SK-N-SH (cell line): ENCODE measurements at regions not wholly inside any gene's neighbourhood (a gene's known extent, or its start where the extent isn't known, plus 50 kb on each side); places are given as distances from the start of the nearest gene placed in this dataset.

Source experiments
- CTCF ChIA-PET: fragments of 300-600, 350-600 bp; formaldehyde crosslinking; extraction: SDS; loops from one replicate; lab custom pipeline; 2021; lab: Yijun Ruan, JAX
- POLR2A ChIA-PET: fragments of 350-600 bp; sonication (Branson Sonifier 250); formaldehyde crosslinking; extraction: SDS; loops from one replicate; lab custom pipeline; 2020; ENCODE audit warnings: antibody characterized with exemption, inconsistent platforms; lab: Yijun Ruan, JAX
- DNase-seq: peaks from one replicate; pipeline ENCODE4 v3.0.0; 2012
- H2AFZ ChIP-seq: fragments of 200-600 bp; sonication (generic); 2 replicates; pipeline ENCODE4 v1.8.1; 2016; ENCODE audit warnings: antibody characterized with exemption, mild to moderate bottlenecking, low read depth
- H3F3A ChIP-seq: fragments of 200-600 bp; sonication (generic); replicated peaks from 2 replicates; pipeline ENCODE3; 2016; ENCODE audit warnings: antibody characterized with exemption, mild to moderate bottlenecking; ENCODE audit not compliant: insufficient read depth
- H3K27ac ChIP-seq, 2 experiments: fragments of 200-500 bp in 1 of 2; fragments of 200-600 bp in 1 of 2; sonication (Bioruptor generic) in 1 of 2; sonication (generic), shearing (Covaris generic) in 1 of 2; 2 replicates each; pipeline versions ENCODE4 v1.5.1 to v1.6.1; 2014 to 2016; ENCODE audit warnings: low read depth in 2 of 2, inconsistent platforms in 1 of 2, low read length in 1 of 2, mild to moderate bottlenecking in 1 of 2, mixed read lengths in 1 of 2
- H3K27me3 ChIP-seq: fragments of 200-600 bp; sonication (generic), shearing (Covaris generic); 2 replicates; pipeline ENCODE4 v1.6.1; 2016; ENCODE audit warnings: mixed run types; ENCODE audit not compliant: insufficient read depth
- H3K36me3 ChIP-seq, 2 experiments: fragments of 200-500 bp in 1 of 2; fragments of 200-600 bp in 1 of 2; sonication (Bioruptor generic) in 1 of 2; sonication (generic) in 1 of 2; replicated peaks in 1 of 2; 2 replicates each; pipeline versions ENCODE3 to v1.5.1; 2014 to 2016; ENCODE audit warnings: low read length in 1 of 2, mild to moderate bottlenecking in 1 of 2; ENCODE audit not compliant: insufficient read depth in 2 of 2, control insufficient read depth in 1 of 2
- H3K4me1 ChIP-seq, 2 experiments: fragments of 200-500 bp in 1 of 2; fragments of 200-600 bp in 1 of 2; sonication (Bioruptor generic) in 1 of 2; sonication (generic), shearing (Covaris generic) in 1 of 2; 2 replicates each; pipeline versions ENCODE4 v1.5.1 to v1.6.1; 2014 to 2016; ENCODE audit warnings: low read depth in 1 of 2, low read length in 1 of 2, mixed run types in 1 of 2; ENCODE audit not compliant: insufficient read depth in 2 of 2, control insufficient read depth in 1 of 2
- H3K4me2 ChIP-seq: fragments of 200-600 bp; sonication (generic), shearing (Covaris generic); 2 replicates; pipeline ENCODE4 v1.6.1; 2017; ENCODE audit warnings: mixed run types
- H3K4me3 ChIP-seq, 2 experiments: fragments of 200-500 bp in 1 of 2; fragments of 200-600 bp in 1 of 2; sonication (Bioruptor generic) in 1 of 2; sonication (generic), shearing (Covaris generic) in 1 of 2; 2 replicates each; pipeline versions ENCODE4 v1.5.1 to v1.8.1; 2014 to 2016; ENCODE audit warnings: low read depth in 2 of 2, inconsistent platforms in 1 of 2, low read length in 1 of 2, mild to moderate bottlenecking in 1 of 2, mixed read lengths in 1 of 2, moderate library complexity in 1 of 2
- H3K79me2 ChIP-seq: fragments of 200-600 bp; sonication (generic); 2 replicates; pipeline ENCODE4 v1.8.1; 2017; ENCODE audit warnings: mild to moderate bottlenecking; ENCODE audit not compliant: insufficient read depth
- H3K9ac ChIP-seq: fragments of 200-600 bp; sonication (generic); 2 replicates; pipeline ENCODE4 v1.6.1; 2017; ENCODE audit warnings: mixed run types
- H3K9me2 ChIP-seq: fragments of 200-600 bp; sonication (generic); 2 replicates; pipeline ENCODE4 v1.6.1; 2017; ENCODE audit warnings: mixed run types
- H3K9me3 ChIP-seq: fragments of 200-600 bp; sonication (generic); 2 replicates; pipeline ENCODE4 v1.6.1; 2017; ENCODE audit warnings: mixed run types, mild to moderate bottlenecking, moderate library complexity
- H4K20me1 ChIP-seq: fragments of 200-600 bp; sonication (generic); 2 replicates; pipeline ENCODE4 v1.6.1; 2017; ENCODE audit warnings: mild to moderate bottlenecking, mixed run types; ENCODE audit not compliant: insufficient read depth
- CHD2 ChIP-seq: fragments of 150-350 bp; IDR thresholded peaks from 2 replicates; pipeline ENCODE4 v1.6.1; 2018; ENCODE audit warnings: low read length; ENCODE audit not compliant: partially characterized antibody
- EP300 ChIP-seq, 2 experiments: IDR thresholded peaks; 2 replicates each; pipeline versions ENCODE4 v1.4.0 to v1.6.1; 2012; ENCODE audit warnings: borderline replicate concordance in 1 of 2, low read depth in 1 of 2, low read length in 1 of 2
- FOSL2 ChIP-seq: IDR thresholded peaks from 2 replicates; pipeline ENCODE4 v1.4.0; 2012; ENCODE audit warnings: low read depth, mild to moderate bottlenecking, moderate library complexity, borderline replicate concordance
- FOXM1 ChIP-seq: IDR thresholded peaks from 2 replicates; pipeline ENCODE4 v1.4.0; 2012; ENCODE audit warnings: low read depth, mild to moderate bottlenecking
- GATA2 ChIP-seq: sonication (generic); formaldehyde crosslinking; IDR thresholded peaks from 2 replicates; pipeline ENCODE4 v1.5.0; 2020; ENCODE audit warnings: mild to moderate bottlenecking, missing genetic modification reagents
- IRF3 ChIP-seq: fragments of 150-350 bp; IDR thresholded peaks from 2 replicates; pipeline ENCODE4 v1.6.1; 2016; ENCODE audit warnings: mild to moderate bottlenecking, low read depth, low read length
- JUND ChIP-seq: IDR thresholded peaks from 2 replicates; pipeline ENCODE4 v1.4.0; 2012
- MAX ChIP-seq: IDR thresholded peaks from 2 replicates; pipeline ENCODE4 v1.4.0; 2012; ENCODE audit warnings: low read depth
- POLR2AphosphoS5 ChIP-seq: IDR thresholded peaks from 2 replicates; pipeline ENCODE4 v1.6.1; 2012; ENCODE audit warnings: low read depth, low read length
- RCOR1 ChIP-seq: fragments of 150-350 bp; IDR thresholded peaks from 2 replicates; pipeline ENCODE4 v1.6.1; 2017; ENCODE audit warnings: antibody characterized with exemption, low read length
- RXRA ChIP-seq: IDR thresholded peaks from 2 replicates; pipeline ENCODE4 v1.4.0; 2012; ENCODE audit warnings: low read depth, mild to moderate bottlenecking, borderline replicate concordance
- SIN3A ChIP-seq: IDR thresholded peaks from 2 replicates; pipeline ENCODE4 v1.6.1; 2012; ENCODE audit warnings: low read depth, mild to moderate bottlenecking, low read length, moderate library complexity, borderline replicate concordance
- TAF1 ChIP-seq: IDR thresholded peaks from 2 replicates; pipeline ENCODE4 v1.6.1; 2012; ENCODE audit warnings: low read depth, mild to moderate bottlenecking, low read length, moderate library complexity, borderline replicate concordance
- USF2 ChIP-seq: fragments of 150-350 bp; IDR thresholded peaks from 2 replicates; pipeline ENCODE4 v1.6.1; 2017; ENCODE audit warnings: antibody characterized with exemption, low read length, low read depth, borderline replicate concordance
- YY1 ChIP-seq: IDR thresholded peaks from 2 replicates; pipeline ENCODE4 v1.4.0; 2012; ENCODE audit warnings: low read depth, mild to moderate bottlenecking
- WGBS: methylation state at CpG from one replicate; pipeline ENCODE4 v1.1.6; 2017; ENCODE audit warnings: low lambda C conversion rate; 5-methylcytosine and 5-hydroxymethylcytosine counted together
- TF ChIP-seq, protein P1 (sequence below): fragments of 200-600 bp; sonication (generic); IDR thresholded peaks from 2 replicates; pipeline ENCODE4 v1.6.1; 2017; ENCODE audit warnings: antibody characterized with exemption, mild to moderate bottlenecking, moderate library complexity
- TF ChIP-seq, protein P2 (sequence below): IDR thresholded peaks from 2 replicates; pipeline ENCODE4 v1.4.0; 2012; ENCODE audit warnings: low read depth, borderline replicate concordance
- TF ChIP-seq, protein P3 (sequence below): IDR thresholded peaks from 2 replicates; pipeline ENCODE4 v1.6.1; 2012; ENCODE audit warnings: mild to moderate bottlenecking, low read depth, low read length, moderate library complexity

- Histone ChIP-seq H3K4me1 (no peaks in the 10 kb centered on the region), H3K36me3 (no peaks in the 10 kb centered on the region), H2AFZ (no peak overlapping the region), H3K9me3 (no peaks in the 10 kb centered on the region), H3K9ac (no peak overlapping the region), H3K4me3 (no peak overlapping the region), H4K20me1 (no peaks in the 10 kb centered on the region), H3K4me2 (no peak overlapping the region), H3K27me3 (peaks cover 19% of the 10 kb centered on the region; the same call in 1 of the 2 replicates), H3K27ac (no peak overlapping the region), H3K9me2 (no peaks in the 10 kb centered on the region), H3K79me2 (no peaks in the 10 kb centered on the region), H3F3A (no peaks in the 10 kb centered on the region)
- POLR2A ChIA-PET, result no interaction called here
- DNase-seq, result no peak
- CTCF ChIA-PET, result interaction anchor here (0.7 to 2.7 kb wide), 3 partner anchors 16 to 180 kb away, joined by 3 to 7 read pairs (median 5); no protein-coding TSS in a partner anchor
- 48% methylated on average over 3 of the region's 3 CpGs for WGBS
- TF ChIP-seq RCOR1 (no peak), EP300 (IDR thresholded peaks at IDR 0.05; ENCODE audit: borderline replicate concordance in 1 of 2, low read depth in 1 of 2, low read length in 1 of 2) (no peak), JUND (no peak), TAF1 (no peak)
Observed at GRCh38 chr14:34020014-34020413, 69.1 kb upstream of the EGLN3 start.

DNA sequence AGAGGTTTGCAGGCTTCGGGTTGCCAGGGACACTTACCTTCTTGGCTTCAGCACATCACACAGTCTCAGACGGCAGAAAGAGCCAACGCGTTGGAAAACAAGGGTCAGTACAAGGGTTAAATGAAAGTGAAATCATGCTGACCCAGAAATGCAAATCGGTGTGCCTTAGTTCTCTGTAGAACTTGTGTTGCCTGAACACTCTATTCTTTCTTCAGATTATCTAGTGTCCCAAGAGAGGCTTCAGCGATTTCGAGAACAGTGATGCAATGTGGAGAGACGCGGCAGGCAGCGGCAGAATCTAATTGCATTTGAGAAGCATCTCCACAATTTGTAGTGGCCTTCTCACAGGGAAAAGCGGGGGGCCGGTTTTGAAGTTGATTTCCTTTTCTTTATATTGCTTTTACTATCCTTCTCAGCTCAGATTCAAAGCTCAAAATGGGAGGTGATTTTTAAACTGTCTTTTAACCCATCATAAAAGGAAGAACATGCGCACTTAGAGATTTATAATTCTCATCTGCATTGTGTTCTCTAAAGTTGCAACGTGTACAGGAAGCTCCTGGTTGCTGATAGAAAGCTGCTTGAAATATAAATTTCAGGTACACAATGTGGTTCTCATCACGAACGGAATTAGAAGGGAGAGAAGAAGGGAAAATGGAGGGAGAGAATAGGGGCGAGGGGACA is 67.8 kb upstream of the EGLN3 start:
- no peaks in the 10 kb centered on the region for H3K9me2 ChIP-seq
- TF ChIP-seq IRF3, result no peak
- no peak for TF ChIP-seq FOXM1
- TF ChIP-seq, protein P1, sequence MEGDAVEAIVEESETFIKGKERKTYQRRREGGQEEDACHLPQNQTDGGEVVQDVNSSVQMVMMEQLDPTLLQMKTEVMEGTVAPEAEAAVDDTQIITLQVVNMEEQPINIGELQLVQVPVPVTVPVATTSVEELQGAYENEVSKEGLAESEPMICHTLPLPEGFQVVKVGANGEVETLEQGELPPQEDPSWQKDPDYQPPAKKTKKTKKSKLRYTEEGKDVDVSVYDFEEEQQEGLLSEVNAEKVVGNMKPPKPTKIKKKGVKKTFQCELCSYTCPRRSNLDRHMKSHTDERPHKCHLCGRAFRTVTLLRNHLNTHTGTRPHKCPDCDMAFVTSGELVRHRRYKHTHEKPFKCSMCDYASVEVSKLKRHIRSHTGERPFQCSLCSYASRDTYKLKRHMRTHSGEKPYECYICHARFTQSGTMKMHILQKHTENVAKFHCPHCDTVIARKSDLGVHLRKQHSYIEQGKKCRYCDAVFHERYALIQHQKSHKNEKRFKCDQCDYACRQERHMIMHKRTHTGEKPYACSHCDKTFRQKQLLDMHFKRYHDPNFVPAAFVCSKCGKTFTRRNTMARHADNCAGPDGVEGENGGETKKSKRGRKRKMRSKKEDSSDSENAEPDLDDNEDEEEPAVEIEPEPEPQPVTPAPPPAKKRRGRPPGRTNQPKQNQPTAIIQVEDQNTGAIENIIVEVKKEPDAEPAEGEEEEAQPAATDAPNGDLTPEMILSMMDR, result no peak
- TF ChIP-seq, protein P2, sequence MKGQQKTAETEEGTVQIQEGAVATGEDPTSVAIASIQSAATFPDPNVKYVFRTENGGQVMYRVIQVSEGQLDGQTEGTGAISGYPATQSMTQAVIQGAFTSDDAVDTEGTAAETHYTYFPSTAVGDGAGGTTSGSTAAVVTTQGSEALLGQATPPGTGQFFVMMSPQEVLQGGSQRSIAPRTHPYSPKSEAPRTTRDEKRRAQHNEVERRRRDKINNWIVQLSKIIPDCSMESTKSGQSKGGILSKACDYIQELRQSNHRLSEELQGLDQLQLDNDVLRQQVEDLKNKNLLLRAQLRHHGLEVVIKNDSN, result no peak
- no peak for TF ChIP-seq CHD2
- no peak for TF ChIP-seq GATA2 (CRISPR knock-in tag)
- TF ChIP-seq POLR2AphosphoS5, result no peak
- TF ChIP-seq SIN3A, result no peak
- TF ChIP-seq, protein P3, sequence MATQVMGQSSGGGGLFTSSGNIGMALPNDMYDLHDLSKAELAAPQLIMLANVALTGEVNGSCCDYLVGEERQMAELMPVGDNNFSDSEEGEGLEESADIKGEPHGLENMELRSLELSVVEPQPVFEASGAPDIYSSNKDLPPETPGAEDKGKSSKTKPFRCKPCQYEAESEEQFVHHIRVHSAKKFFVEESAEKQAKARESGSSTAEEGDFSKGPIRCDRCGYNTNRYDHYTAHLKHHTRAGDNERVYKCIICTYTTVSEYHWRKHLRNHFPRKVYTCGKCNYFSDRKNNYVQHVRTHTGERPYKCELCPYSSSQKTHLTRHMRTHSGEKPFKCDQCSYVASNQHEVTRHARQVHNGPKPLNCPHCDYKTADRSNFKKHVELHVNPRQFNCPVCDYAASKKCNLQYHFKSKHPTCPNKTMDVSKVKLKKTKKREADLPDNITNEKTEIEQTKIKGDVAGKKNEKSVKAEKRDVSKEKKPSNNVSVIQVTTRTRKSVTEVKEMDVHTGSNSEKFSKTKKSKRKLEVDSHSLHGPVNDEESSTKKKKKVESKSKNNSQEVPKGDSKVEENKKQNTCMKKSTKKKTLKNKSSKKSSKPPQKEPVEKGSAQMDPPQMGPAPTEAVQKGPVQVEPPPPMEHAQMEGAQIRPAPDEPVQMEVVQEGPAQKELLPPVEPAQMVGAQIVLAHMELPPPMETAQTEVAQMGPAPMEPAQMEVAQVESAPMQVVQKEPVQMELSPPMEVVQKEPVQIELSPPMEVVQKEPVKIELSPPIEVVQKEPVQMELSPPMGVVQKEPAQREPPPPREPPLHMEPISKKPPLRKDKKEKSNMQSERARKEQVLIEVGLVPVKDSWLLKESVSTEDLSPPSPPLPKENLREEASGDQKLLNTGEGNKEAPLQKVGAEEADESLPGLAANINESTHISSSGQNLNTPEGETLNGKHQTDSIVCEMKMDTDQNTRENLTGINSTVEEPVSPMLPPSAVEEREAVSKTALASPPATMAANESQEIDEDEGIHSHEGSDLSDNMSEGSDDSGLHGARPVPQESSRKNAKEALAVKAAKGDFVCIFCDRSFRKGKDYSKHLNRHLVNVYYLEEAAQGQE, result no peak
- TF ChIP-seq YY1, result no peak
- TF ChIP-seq FOSL2, result no peak
- no peak for TF ChIP-seq TAF1
- no peak for TF ChIP-seq USF2
- TF ChIP-seq RXRA, result no peak
- no peak for TF ChIP-seq MAX

More for the DNA sequence above, 67.8 kb upstream of the EGLN3 start:
- WGBS, result 75% methylated on average over 17 of the region's 17 CpGs
- Histone ChIP-seq H3K9me3 (no peaks in the 10 kb centered on the region), H4K20me1 (no peaks in the 10 kb centered on the region), H3K4me3 (no peak overlapping the region), H2AFZ (no peak overlapping the region), H3K27ac (no peak overlapping the region), H3K4me1 (no peaks in the 10 kb centered on the region), H3K79me2 (no peaks in the 10 kb centered on the region), H3F3A (no peaks in the 10 kb centered on the region), H3K27me3 (peaks cover 22% of the 10 kb centered on the region; the same call in 1 of the 2 replicates), H3K9ac (no peak overlapping the region), H3K36me3 (no peaks in the 10 kb centered on the region), H3K4me2 (no peak overlapping the region)
- DNase-seq, result no peak
- ChIA-PET POLR2A (no interaction called here), CTCF (interaction anchor here (2.7 kb wide), 1 partner anchor 179 kb away, joined by 7 read pairs; no protein-coding TSS in a partner anchor)
